Thyroid gland (tissue), 4 donors: ENCODE measurements at regions not wholly inside any gene's neighbourhood (a gene's known extent, or its start where the extent isn't known, plus 50 kb on each side); places are given as distances from the start of the nearest gene placed in this dataset.

Experiments
- POLR2A ChIP-seq, 2 donors: fragments of 450-650 bp; IDR thresholded peaks; one replicate each; pipeline ENCODE4 v1.6.1; 2017; ENCODE audit warnings: antibody characterized with exemption in 2 of 2, mild to moderate bottlenecking in 2 of 2, moderate library complexity in 1 of 2
- TF ChIP-seq, protein P1 (sequence below), 6 experiments: fragments of 200-600 bp in 3 of 6; fragments of 450-650 bp in 3 of 6; sonication (generic) in 3 of 6; IDR thresholded peaks; one replicate each; pipeline ENCODE4 v1.5.1; 2016 to 2019; ENCODE audit warnings: antibody characterized with exemption in 6 of 6, mild to moderate bottlenecking in 2 of 6, inconsistent platforms in 1 of 6, moderate library complexity in 1 of 6

DNA sequence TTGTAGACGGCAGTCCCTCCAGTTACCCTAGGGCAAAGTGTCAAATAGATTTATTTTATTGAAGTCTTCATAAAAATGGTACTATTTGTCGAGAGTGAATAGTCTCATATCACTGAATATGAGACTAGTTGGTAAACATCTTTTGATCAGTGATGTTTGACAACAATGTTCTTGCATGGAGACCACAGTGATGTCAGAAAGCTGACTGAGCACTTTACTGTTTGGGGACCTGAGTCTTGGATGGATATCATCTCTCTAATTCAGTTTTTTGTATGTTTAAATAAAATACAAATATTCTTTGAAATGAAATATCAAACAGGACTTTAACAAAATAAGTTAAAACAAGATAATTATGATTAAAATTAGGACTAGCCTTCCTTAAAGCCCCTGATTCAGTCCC lies 1315.4 kb upstream of the NRXN1 start:
- TF ChIP-seq, protein P1, sequence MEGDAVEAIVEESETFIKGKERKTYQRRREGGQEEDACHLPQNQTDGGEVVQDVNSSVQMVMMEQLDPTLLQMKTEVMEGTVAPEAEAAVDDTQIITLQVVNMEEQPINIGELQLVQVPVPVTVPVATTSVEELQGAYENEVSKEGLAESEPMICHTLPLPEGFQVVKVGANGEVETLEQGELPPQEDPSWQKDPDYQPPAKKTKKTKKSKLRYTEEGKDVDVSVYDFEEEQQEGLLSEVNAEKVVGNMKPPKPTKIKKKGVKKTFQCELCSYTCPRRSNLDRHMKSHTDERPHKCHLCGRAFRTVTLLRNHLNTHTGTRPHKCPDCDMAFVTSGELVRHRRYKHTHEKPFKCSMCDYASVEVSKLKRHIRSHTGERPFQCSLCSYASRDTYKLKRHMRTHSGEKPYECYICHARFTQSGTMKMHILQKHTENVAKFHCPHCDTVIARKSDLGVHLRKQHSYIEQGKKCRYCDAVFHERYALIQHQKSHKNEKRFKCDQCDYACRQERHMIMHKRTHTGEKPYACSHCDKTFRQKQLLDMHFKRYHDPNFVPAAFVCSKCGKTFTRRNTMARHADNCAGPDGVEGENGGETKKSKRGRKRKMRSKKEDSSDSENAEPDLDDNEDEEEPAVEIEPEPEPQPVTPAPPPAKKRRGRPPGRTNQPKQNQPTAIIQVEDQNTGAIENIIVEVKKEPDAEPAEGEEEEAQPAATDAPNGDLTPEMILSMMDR (IDR thresholded peaks at IDR 0.05): no peak
- no peak for TF ChIP-seq POLR2A (IDR thresholded peaks at IDR 0.05)
